ENCODE measurements at regions not wholly inside any gene's neighbourhood (a gene's known extent, or its start where the extent isn't known, plus 50 kb on each side); places are given as distances from the start of the nearest gene placed in this dataset.
"Not testable (repeated sequence)": the region's sequence is repeated elsewhere in the genome, so short reads cannot be mapped to it uniquely, and the experiment has no call there.

DNA sequence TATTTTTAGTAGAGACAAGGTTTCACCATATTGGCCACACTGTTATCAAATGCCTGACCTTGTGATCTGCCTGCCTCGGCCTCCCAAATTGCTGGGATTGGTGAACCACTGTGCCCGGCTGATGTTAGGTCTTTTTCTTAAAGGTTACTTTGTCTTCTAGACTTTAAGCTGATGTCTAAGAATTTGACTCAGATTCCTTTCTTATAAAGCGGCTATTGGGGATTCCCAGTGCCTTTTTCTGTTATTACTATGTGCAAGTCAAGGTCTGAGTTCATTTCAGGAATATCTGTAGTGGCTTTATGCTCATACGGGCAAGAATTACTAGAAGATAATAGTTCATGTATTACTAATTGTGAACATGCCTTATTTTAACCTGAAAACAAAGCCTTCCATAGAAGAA lies 102.8 kb downstream of the LAT start:
- not testable (repeated sequence) for DNase-seq (ENCODE audit: extremely low read depth in 1 of 11, low read depth in 9 of 11, low spot score in 4 of 11)

DNA sequence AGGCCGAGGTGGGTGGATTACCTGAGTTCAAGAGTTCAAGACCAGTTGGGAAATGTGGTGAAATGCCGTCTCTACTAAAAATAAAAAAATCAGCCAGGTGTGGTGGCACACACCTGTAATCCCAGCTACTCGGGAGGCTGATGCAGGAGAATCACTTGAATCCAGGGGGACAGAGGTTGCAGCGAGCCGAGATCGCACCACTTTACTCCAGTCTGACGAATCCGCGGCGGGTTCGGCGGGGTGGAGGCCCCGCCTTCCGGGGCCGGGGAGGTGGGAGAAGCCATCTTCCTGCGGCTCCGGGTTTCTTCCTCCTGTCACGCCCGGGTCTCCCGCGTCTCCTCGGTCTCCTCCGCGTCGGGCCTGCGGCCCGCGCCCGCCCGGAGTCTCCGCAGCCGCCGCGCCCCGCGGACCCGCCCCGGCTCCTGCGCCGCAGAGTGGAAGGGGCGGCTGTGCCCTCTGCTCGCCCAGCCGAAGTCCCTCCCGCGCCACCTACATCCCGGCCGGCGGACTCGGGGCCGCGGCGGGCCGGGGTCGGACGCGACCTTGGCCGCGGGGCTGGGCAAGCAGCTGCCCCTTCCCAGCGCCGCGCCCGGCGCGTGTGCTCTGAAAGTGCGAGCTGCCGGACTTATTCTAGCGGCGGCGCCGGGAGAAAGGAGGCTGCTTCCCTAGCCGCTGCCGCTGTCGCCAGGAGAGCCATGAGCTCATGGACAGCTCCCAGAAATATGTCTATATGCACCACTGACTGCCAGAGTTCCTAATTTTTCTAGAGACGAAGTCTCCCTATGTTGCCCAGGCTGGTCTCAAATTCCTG lies 97.2 kb downstream of the LAT start:
- peak in 4 of 11 donors; percentile 0 to 15 (median 7) for DNase-seq (ENCODE audit: extremely low read depth in 1 of 11, low read depth in 9 of 11, low spot score in 4 of 11)

DNA sequence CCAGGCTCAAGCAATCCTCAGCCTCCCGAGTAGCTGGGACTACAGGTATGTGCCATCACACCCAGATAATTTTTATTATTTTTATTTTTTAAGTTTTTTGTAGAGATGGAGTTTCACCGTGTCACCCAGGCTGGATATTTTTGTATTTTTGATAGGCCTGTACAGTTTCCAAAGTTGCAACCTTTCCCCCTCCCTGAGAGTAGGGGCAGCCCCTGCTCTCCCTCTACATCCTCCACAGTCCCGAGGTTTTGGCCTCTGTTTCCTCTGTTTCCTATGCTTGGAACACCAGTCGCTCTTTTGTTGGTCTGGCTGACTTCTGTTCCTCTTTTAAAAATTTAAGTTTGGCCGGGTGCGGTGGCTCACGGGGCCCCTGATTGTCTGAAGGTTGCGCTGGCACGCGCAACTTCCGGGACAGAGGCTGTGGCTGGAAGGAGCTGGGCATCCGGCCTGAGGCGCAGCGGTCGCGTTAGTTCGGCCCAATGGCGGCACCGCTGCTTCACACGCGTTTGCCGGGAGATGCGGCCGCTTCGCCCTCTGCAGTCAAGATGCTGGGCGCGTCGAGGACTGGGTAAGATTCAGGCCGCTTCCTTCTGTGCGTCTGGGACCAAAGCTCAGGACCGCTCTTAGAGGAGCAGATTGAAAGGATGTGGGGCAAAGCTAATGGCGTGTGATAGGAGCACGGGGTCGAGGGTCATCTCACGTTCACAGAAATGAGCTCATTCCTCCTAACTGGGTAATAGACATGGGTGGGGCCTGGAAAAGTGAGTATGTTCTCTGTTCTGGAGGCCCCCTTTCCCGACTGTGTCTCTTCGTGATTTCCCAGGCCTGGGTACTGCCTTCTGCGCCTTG lies 89.9 kb downstream of the LAT start:
- DNase-seq (ENCODE audit: extremely low read depth in 1 of 11, low read depth in 9 of 11, low spot score in 4 of 11) = peak in 7 of 11 donors; percentile 3 to 18 (median 10)

DNA sequence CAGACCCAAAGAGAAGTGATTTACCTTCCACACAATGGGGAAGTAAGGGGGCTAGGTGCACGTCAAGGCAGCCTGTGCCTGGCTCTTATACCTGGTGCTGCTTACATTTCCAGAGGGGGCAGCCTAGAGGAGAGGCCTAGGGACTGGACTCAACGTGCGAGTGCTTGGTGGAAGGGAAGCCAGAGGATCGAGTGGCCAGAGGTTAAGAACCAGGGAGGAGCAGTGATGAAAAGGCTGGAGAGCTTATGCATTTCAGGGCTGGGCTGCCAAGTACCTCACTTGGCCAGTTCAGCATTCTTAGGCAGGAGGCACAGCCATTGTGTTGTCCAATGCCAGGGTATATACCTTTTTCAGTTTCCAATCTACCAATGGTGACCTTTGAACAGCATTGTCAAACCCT lies 77.4 kb downstream of the LAT start:
- not testable (repeated sequence) for DNase-seq (ENCODE audit: extremely low read depth in 1 of 11, low read depth in 9 of 11, low spot score in 4 of 11)

DNA sequence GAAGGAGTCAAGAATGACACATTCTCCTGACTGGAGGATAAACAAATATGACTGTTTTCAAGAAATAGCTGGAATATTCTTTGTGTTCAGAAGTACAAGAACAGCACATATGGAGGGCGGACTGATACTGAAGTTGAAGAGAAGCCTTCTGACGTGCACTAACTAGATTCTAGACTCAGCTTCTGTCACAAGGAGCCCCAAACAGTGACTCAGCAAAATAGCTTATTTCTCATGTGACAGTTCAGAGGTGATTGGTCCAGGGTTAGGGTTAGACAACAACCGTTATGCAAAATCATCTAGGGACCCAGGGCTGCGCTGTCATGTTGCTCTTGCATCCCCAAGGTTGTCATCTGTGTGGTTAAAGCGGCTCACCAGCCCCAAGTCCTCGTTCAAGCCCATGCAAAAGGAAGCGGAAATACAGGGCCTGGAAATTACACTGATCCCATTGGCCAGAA lies 76.6 kb downstream of the LAT start:
- DNase-seq (ENCODE audit: extremely low read depth in 1 of 11, low read depth in 9 of 11, low spot score in 4 of 11) = not testable (repeated sequence)

DNA sequence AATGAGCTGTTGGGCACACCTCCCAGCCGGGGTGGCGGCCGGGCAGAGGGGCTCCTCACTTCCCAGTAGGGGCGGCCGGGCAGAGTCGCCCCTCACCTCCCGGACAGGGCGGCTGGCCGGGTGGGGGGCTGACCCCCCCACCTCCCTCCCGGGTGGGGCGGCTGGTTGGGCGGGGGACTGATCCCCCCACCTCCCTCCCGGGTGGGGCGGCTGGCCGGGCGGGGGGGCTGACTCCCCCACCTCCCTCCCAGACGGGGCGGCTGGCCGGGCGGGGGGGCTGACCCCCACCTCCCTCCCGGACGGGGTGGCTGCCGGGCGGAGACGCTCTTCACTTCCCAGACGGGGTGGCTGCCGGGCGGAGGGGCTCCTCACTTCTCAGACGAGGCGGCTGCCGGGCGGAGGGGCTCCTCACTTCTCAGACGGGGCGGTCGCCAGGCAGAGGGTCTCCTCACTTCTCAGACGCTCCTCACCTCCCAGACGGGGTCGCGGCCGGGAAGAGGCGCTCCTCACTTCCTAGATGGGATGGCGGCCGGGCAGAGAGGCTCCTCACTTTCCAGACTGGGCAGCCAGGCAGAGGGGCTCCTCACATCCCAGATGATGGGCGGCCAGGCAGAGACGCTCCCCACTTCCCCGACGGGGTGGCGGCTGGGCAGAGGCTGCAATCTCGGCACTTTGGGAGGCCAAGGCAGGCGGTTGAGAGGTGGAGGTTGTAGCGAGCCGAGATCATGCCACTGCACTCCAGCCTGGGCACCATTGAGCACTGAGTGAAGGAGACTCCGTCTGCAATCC lies 75.4 kb downstream of the LAT start:
- DNase-seq (ENCODE audit: extremely low read depth in 1 of 11, low read depth in 9 of 11, low spot score in 4 of 11) = not testable (repeated sequence)

DNA sequence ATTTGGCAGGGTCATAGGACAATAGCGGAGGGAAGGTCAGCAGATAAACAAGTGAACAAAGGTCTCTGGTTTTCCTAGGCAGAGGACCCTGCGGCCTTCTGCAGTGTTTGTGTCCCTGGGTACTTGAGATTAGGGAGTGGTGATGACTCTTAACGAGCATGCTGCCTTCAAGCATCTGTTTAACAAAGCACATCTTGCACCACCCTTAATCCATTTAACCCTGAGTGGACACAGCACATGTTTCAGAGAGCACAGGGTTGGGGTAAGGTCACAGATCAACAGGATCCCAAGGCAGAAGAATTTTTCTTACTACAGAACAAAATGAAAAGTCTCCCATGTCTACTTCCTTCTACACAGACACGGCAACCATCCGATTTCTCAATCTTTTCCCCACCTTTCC lies 74.7 kb downstream of the LAT start:
- DNase-seq (ENCODE audit: extremely low read depth in 1 of 11, low read depth in 9 of 11, low spot score in 4 of 11) = not testable (repeated sequence)
